ENCODE measurements at regions not wholly inside any gene's neighbourhood (a gene's known extent, or its start where the extent isn't known, plus 50 kb on each side); places are given as distances from the start of the nearest gene placed in this dataset.

DNA sequence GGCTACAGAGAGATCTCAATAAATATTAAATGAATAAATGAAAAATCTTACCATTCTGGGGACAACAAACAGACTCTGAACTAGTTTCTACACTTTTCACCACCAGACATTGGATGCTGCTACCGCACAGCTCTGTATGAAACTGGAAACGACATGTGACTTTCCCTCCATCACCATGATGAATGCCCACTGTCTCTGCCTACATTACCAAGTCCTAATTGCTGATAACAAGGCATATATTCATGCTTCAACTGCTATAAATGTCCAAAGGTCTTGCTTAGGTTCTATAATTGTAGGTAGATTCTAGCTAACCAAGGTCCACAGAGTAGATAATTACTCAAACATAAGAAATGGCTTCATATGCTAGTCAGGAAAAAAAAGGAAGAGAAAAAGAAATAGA, 399.4 kb upstream of the ADGRL3 start:
- TF ChIP-seq, protein P1, sequence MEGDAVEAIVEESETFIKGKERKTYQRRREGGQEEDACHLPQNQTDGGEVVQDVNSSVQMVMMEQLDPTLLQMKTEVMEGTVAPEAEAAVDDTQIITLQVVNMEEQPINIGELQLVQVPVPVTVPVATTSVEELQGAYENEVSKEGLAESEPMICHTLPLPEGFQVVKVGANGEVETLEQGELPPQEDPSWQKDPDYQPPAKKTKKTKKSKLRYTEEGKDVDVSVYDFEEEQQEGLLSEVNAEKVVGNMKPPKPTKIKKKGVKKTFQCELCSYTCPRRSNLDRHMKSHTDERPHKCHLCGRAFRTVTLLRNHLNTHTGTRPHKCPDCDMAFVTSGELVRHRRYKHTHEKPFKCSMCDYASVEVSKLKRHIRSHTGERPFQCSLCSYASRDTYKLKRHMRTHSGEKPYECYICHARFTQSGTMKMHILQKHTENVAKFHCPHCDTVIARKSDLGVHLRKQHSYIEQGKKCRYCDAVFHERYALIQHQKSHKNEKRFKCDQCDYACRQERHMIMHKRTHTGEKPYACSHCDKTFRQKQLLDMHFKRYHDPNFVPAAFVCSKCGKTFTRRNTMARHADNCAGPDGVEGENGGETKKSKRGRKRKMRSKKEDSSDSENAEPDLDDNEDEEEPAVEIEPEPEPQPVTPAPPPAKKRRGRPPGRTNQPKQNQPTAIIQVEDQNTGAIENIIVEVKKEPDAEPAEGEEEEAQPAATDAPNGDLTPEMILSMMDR (conservative IDR thresholded peaks at IDR 0.05; ENCODE audit: low read length), result no peak
- no peak for TF ChIP-seq EZH2phosphoT487 (IDR thresholded peaks at IDR 0.05; ENCODE audit: borderline replicate concordance)
